GM23338 (cell line): ENCODE measurements at regions not wholly inside any gene's neighbourhood (a gene's known extent, or its start where the extent isn't known, plus 50 kb on each side); places are given as distances from the start of the nearest gene placed in this dataset.

Experiments used
- CTCF ChIP-seq, 2 experiments: fragments of 200-600 bp in 1 of 2; sonication (generic) in 1 of 2; conservative IDR thresholded peaks; 2 replicates each; pipeline versions ENCODE4 v1.5.1 to v1.6.1; 2016 to 2017; ENCODE audit warnings: antibody characterized with exemption in 2 of 2, low read depth in 2 of 2, mild to moderate bottlenecking in 2 of 2, moderate library complexity in 1 of 2
- EZH2 ChIP-seq: fragments of 200-600 bp; sonication (generic); IDR thresholded peaks from one replicate; pipeline ENCODE4 v1.8.0; 2017; ENCODE audit warnings: antibody characterized with exemption, mild to moderate bottlenecking, low read depth; ENCODE audit not compliant: unreplicated experiment
- EZH2phosphoT487 ChIP-seq: fragments of 200-600 bp; sonication (generic); IDR thresholded peaks from one replicate; pipeline ENCODE4 v1.8.1; 2018; ENCODE audit warnings: antibody characterized with exemption; ENCODE audit not compliant: unreplicated experiment
- JUNB ChIP-seq: IDR thresholded peaks from one replicate; pipeline ENCODE4 v1.6.1; 2016; ENCODE audit warnings: antibody characterized with exemption; ENCODE audit not compliant: unreplicated experiment
- POLR2AphosphoS5 ChIP-seq: IDR thresholded peaks from 2 replicates; pipeline ENCODE4 v1.6.1; 2016; ENCODE audit warnings: antibody characterized with exemption, low read depth
- REST ChIP-seq: IDR thresholded peaks from one replicate; pipeline ENCODE4 v1.6.1; 2018; ENCODE audit warnings: antibody characterized with exemption; ENCODE audit not compliant: unreplicated experiment

GRCh38 chr5:125061726-125062125 lies 315.3 kb upstream of the ZNF608 start:
- TF ChIP-seq CTCF (conservative IDR thresholded peaks at IDR 0.05; ENCODE audit: low read depth in 2 of 2) (no peak), EZH2phosphoT487 (no peak), EZH2 (no peak), REST (no peak), POLR2AphosphoS5 (no peak), JUNB (no peak)
